ENCODE measurements at regions not wholly inside any gene's neighbourhood (a gene's known extent, or its start where the extent isn't known, plus 50 kb on each side); places are given as distances from the start of the nearest gene placed in this dataset.
"Not testable (repeated sequence)": the region's sequence is repeated elsewhere in the genome, so short reads cannot be mapped to it uniquely, and the experiment has no call there.

- Histone ChIP-seq H3K4me2 (ENCODE audit: extremely low read depth, insufficient read depth, low read length) (no peak overlapping the region), H3K9me3 (ENCODE audit: control insufficient read depth, insufficient read depth, low read depth, low read length) (no peaks in the 10 kb centered on the region), H3K27ac (ENCODE audit: insufficient read depth, low read length) (no peak overlapping the region), H2AFZ (ENCODE audit: low read length) (no peak overlapping the region), H3K36me3 (ENCODE audit: control insufficient read depth, insufficient read depth, low read length) (no peaks in the 10 kb centered on the region), H4K20me1 (ENCODE audit: control insufficient read depth, extremely low read depth, insufficient read depth, low read length) (no peaks in the 10 kb centered on the region), H3K79me2 (ENCODE audit: control insufficient read depth, insufficient read depth, low read length) (no peaks in the 10 kb centered on the region), H3K27me3 (ENCODE audit: control insufficient read depth, insufficient read depth, low read length) (no peaks in the 10 kb centered on the region), H3K9ac (ENCODE audit: insufficient read depth, low read length) (no peak overlapping the region), H3K4me3 (replicated peaks in 1 of 4; ENCODE audit: control extremely low read depth in 1 of 4, insufficient read depth in 1 of 4, low read depth in 3 of 4, low read length in 4 of 4) (no peak overlapping the region), H3K4me1 (ENCODE audit: control insufficient read depth, extremely low read depth, insufficient read depth, low read length) (no peaks in the 10 kb centered on the region)
- DNase-seq (ENCODE audit: low read depth in 2 of 2), result no peak
- no peak for TF ChIP-seq EZH2 (IDR thresholded peaks at IDR 0.05; ENCODE audit: low read length, missing control alignments)
- TF ChIP-seq CTCF (conservative IDR thresholded peaks at IDR 0.05 in 1 of 2, IDR thresholded peaks at IDR 0.05 in 1 of 2; ENCODE audit: low read depth in 1 of 2, low read length in 2 of 2), result no peak
Measured at GRCh38 chr17:43312011-43312410, 78.2 kb upstream of the RNU2-1 start.

- Histone ChIP-seq H2AFZ (ENCODE audit: low read length) (no peak overlapping the region), H3K79me2 (ENCODE audit: control insufficient read depth, insufficient read depth, low read length) (no peaks in the 10 kb centered on the region), H3K27ac (ENCODE audit: insufficient read depth, low read length) (no peak overlapping the region), H3K4me3 (replicated peaks in 1 of 4; ENCODE audit: control extremely low read depth in 1 of 4, insufficient read depth in 1 of 4, low read depth in 3 of 4, low read length in 4 of 4) (no peak overlapping the region), H3K4me1 (ENCODE audit: control insufficient read depth, extremely low read depth, insufficient read depth, low read length) (no peaks in the 10 kb centered on the region), H3K4me2 (ENCODE audit: extremely low read depth, insufficient read depth, low read length) (no peak overlapping the region), H3K9me3 (ENCODE audit: control insufficient read depth, insufficient read depth, low read depth, low read length) (no peaks in the 10 kb centered on the region), H3K27me3 (ENCODE audit: control insufficient read depth, insufficient read depth, low read length) (no peaks in the 10 kb centered on the region), H3K36me3 (ENCODE audit: control insufficient read depth, insufficient read depth, low read length) (no peaks in the 10 kb centered on the region), H3K9ac (ENCODE audit: insufficient read depth, low read length) (no peak overlapping the region), H4K20me1 (ENCODE audit: control insufficient read depth, extremely low read depth, insufficient read depth, low read length) (no peaks in the 10 kb centered on the region)
- no peak for DNase-seq (ENCODE audit: low read depth in 2 of 2)
- TF ChIP-seq CTCF (conservative IDR thresholded peaks at IDR 0.05 in 1 of 2, IDR thresholded peaks at IDR 0.05 in 1 of 2; ENCODE audit: low read depth in 1 of 2, low read length in 2 of 2), result no peak
- no peak for TF ChIP-seq EZH2 (IDR thresholded peaks at IDR 0.05; ENCODE audit: low read length, missing control alignments)
Measured at GRCh38 chr17:43309505-43310332, 75.9 kb upstream of the RNU2-1 start.

GRCh38 chr17:43308999-43309398 lies 75.2 kb upstream of the RNU2-1 start:
- Histone ChIP-seq H3K4me1 (ENCODE audit: control insufficient read depth, extremely low read depth, insufficient read depth, low read length) (no peaks in the 10 kb centered on the region), H3K9ac (ENCODE audit: insufficient read depth, low read length) (no peak overlapping the region), H3K9me3 (ENCODE audit: control insufficient read depth, insufficient read depth, low read depth, low read length) (no peaks in the 10 kb centered on the region), H3K4me3 (replicated peaks in 1 of 4; ENCODE audit: control extremely low read depth in 1 of 4, insufficient read depth in 1 of 4, low read depth in 3 of 4, low read length in 4 of 4) (no peak overlapping the region), H3K27ac (ENCODE audit: insufficient read depth, low read length) (no peak overlapping the region), H3K27me3 (ENCODE audit: control insufficient read depth, insufficient read depth, low read length) (no peaks in the 10 kb centered on the region), H2AFZ (ENCODE audit: low read length) (no peak overlapping the region), H3K79me2 (ENCODE audit: control insufficient read depth, insufficient read depth, low read length) (no peaks in the 10 kb centered on the region), H3K36me3 (ENCODE audit: control insufficient read depth, insufficient read depth, low read length) (no peaks in the 10 kb centered on the region), H4K20me1 (ENCODE audit: control insufficient read depth, extremely low read depth, insufficient read depth, low read length) (no peaks in the 10 kb centered on the region), H3K4me2 (ENCODE audit: extremely low read depth, insufficient read depth, low read length) (no peak overlapping the region)
- TF ChIP-seq CTCF (conservative IDR thresholded peaks at IDR 0.05 in 1 of 2, IDR thresholded peaks at IDR 0.05 in 1 of 2; ENCODE audit: low read depth in 1 of 2, low read length in 2 of 2), result no peak
- no peak for TF ChIP-seq EZH2 (IDR thresholded peaks at IDR 0.05; ENCODE audit: low read length, missing control alignments)
- no peak for DNase-seq (ENCODE audit: low read depth in 2 of 2)

- not testable (repeated sequence) for H3K27me3 ChIP-seq (ENCODE audit: control insufficient read depth, insufficient read depth, low read length); H3K4me1 ChIP-seq (ENCODE audit: control insufficient read depth, extremely low read depth, insufficient read depth, low read length); H3K4me2 ChIP-seq (ENCODE audit: extremely low read depth, insufficient read depth, low read length); H3K36me3 ChIP-seq (ENCODE audit: control insufficient read depth, insufficient read depth, low read length); H3K27ac ChIP-seq (ENCODE audit: insufficient read depth, low read length); DNase-seq (ENCODE audit: low read depth in 2 of 2); H4K20me1 ChIP-seq (ENCODE audit: control insufficient read depth, extremely low read depth, insufficient read depth, low read length); H2AFZ ChIP-seq (ENCODE audit: low read length); H3K4me3 ChIP-seq (replicated peaks in 1 of 4; ENCODE audit: control extremely low read depth in 1 of 4, insufficient read depth in 1 of 4, low read depth in 3 of 4, low read length in 4 of 4); H3K9ac ChIP-seq (ENCODE audit: insufficient read depth, low read length); H3K79me2 ChIP-seq (ENCODE audit: control insufficient read depth, insufficient read depth, low read length); H3K9me3 ChIP-seq (ENCODE audit: control insufficient read depth, insufficient read depth, low read depth, low read length)
Measured at GRCh38 chr17:43304792-43305191, 71.0 kb upstream of the RNU2-1 start.

- not testable (repeated sequence) for H3K27me3 ChIP-seq (ENCODE audit: control insufficient read depth, insufficient read depth, low read length); H3K36me3 ChIP-seq (ENCODE audit: control insufficient read depth, insufficient read depth, low read length); H4K20me1 ChIP-seq (ENCODE audit: control insufficient read depth, extremely low read depth, insufficient read depth, low read length); H3K4me2 ChIP-seq (ENCODE audit: extremely low read depth, insufficient read depth, low read length); H3K9ac ChIP-seq (ENCODE audit: insufficient read depth, low read length); DNase-seq (ENCODE audit: low read depth in 2 of 2); H3K4me1 ChIP-seq (ENCODE audit: control insufficient read depth, extremely low read depth, insufficient read depth, low read length); H3K9me3 ChIP-seq (ENCODE audit: control insufficient read depth, insufficient read depth, low read depth, low read length); H3K79me2 ChIP-seq (ENCODE audit: control insufficient read depth, insufficient read depth, low read length); H3K4me3 ChIP-seq (replicated peaks in 1 of 4; ENCODE audit: control extremely low read depth in 1 of 4, insufficient read depth in 1 of 4, low read depth in 3 of 4, low read length in 4 of 4); H2AFZ ChIP-seq (ENCODE audit: low read length); H3K27ac ChIP-seq (ENCODE audit: insufficient read depth, low read length)
Measured at GRCh38 chr17:43303049-43303448, 69.3 kb upstream of the RNU2-1 start.

Measured in fibroblast of lung (primary cell).